ENCODE measurements at regions not wholly inside any gene's neighbourhood (a gene's known extent, or its start where the extent isn't known, plus 50 kb on each side); places are given as distances from the start of the nearest gene placed in this dataset.

DNA sequence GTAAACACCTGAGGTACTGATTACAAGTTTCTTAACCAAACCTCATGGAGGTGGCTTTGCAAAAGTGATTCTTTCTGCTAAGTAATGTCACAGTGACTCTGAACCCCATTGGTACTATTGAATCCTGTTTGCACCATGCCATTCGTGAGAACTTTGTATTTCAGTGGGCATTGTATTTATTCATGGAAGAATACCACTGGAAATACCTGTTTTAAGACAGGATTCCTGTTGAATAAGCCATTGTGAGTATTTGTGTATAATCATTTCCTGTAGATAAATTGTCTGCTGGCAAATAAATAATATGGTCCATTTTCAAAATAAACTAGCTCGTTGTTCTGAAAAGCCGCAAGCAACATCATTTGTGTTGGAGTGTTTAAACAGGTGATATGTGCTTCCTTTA, 136.4 kb upstream of the GUCY1A1 start:
- H3K4me3 ChIP-seq (ENCODE audit: low read depth, low read length) = no peak overlapping the region
- no peak overlapping the region for H3K27ac ChIP-seq
- H3K27me3 ChIP-seq (replicated peaks) = no peaks in the 10 kb centered on the region
- no peaks in the 10 kb centered on the region for H3K36me3 ChIP-seq (replicated peaks)
- DNase-seq = no peak
- TF ChIP-seq, protein P1, sequence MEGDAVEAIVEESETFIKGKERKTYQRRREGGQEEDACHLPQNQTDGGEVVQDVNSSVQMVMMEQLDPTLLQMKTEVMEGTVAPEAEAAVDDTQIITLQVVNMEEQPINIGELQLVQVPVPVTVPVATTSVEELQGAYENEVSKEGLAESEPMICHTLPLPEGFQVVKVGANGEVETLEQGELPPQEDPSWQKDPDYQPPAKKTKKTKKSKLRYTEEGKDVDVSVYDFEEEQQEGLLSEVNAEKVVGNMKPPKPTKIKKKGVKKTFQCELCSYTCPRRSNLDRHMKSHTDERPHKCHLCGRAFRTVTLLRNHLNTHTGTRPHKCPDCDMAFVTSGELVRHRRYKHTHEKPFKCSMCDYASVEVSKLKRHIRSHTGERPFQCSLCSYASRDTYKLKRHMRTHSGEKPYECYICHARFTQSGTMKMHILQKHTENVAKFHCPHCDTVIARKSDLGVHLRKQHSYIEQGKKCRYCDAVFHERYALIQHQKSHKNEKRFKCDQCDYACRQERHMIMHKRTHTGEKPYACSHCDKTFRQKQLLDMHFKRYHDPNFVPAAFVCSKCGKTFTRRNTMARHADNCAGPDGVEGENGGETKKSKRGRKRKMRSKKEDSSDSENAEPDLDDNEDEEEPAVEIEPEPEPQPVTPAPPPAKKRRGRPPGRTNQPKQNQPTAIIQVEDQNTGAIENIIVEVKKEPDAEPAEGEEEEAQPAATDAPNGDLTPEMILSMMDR (IDR thresholded peaks at IDR 0.05; ENCODE audit: low read depth, low read length, missing control alignments) = no peak
- in situ Hi-C loops (cut with HindIII; ENCODE audit: low pct_ligation_motif_present, low sequenced_read_pairs) = no loop called here

DNA sequence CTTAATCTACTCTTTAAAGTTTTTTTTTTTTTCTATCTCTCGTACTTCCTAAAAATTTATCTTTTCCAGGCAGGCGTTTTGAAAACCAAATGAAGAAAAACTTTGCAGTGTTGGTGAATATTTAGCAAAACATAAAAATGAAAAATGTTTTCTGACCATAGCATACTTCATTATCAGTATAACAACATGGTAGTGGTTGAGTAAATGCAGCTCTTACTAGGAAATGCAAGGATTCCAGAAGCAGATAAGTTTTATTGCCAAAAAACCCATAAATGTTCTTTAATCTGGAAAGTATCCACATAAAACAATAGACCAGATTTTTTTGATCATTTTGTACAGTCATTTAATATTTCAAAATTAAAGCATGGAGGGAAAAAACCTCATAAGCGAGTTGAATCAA, 136.9 kb upstream of the GUCY1A1 start:
- Histone ChIP-seq H3K36me3 (replicated peaks) (no peaks in the 10 kb centered on the region), H3K4me3 (ENCODE audit: low read depth, low read length) (no peak overlapping the region), H3K27me3 (replicated peaks) (no peaks in the 10 kb centered on the region), H3K27ac (no peak overlapping the region)
- TF ChIP-seq, protein P1 (IDR thresholded peaks at IDR 0.05; ENCODE audit: low read depth, low read length, missing control alignments) = no peak
- no peak for DNase-seq
- in situ Hi-C loops (cut with HindIII; ENCODE audit: low pct_ligation_motif_present, low sequenced_read_pairs) = no loop called here

DNA sequence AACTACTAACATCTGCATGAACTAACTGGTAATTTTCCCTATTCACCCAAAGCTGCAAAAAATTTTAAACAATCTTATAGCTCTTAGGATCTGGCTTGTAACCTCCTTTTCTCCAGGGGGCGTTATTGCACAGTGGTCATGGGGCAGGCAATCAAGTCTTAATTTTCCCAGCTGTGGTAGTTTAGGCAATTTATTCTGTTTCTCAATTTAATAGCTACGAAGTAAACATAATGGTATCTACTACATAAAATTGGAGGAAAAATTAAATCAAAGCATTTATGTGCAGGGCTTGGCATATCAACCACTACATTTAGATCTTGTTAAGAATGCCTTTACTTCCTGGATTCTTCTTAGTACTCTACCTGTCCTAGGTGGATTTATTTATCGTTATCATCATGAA, 137.4 kb upstream of the GUCY1A1 start:
- in situ Hi-C loops (cut with HindIII; ENCODE audit: low pct_ligation_motif_present, low sequenced_read_pairs) = no loop called here
- no peaks in the 10 kb centered on the region for H3K27me3 ChIP-seq (replicated peaks)
- H3K4me3 ChIP-seq (ENCODE audit: low read depth, low read length) = no peak overlapping the region
- TF ChIP-seq, protein P1 (IDR thresholded peaks at IDR 0.05; ENCODE audit: low read depth, low read length, missing control alignments) = peak; percentile 47
- DNase-seq = no peak
- no peaks in the 10 kb centered on the region for H3K36me3 ChIP-seq (replicated peaks)
- no peak overlapping the region for H3K27ac ChIP-seq

DNA sequence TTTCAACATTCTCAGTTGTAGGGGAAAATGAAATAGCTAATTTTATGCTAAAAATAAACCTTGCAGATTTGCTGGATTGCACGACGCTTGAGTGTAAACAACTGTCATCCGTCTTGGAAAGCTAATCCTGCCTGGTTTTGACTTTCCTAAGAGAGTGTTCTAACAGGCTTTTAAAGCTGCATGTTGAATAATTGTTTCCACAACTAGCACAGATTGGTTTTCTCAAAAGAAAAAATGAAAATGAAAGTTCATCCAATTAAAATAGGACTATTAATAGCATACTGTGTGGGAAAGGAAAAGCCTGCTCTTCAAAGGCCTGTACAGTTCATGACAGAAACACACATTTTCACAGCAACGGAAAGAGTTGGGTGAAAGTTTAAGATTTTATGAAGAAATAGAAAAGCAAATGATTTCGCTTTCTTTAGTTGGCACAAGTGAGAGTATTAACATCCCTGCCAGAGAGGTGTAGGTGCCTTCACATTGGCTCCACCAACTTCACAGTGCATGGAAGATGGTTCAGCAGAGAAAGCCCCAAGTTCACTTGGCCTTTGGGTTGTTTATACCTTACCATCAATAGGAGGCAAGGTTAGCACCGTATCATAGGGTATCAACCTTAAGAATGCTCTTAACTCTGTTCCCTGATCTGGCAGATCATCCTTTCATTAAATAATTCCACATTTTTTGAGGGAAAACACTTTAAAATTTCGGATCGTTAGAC, 140.0 kb upstream of the GUCY1A1 start:
- TF ChIP-seq, protein P1 (IDR thresholded peaks at IDR 0.05; ENCODE audit: low read depth, low read length, missing control alignments) = no peak
- Histone ChIP-seq H3K36me3 (replicated peaks) (no peaks in the 10 kb centered on the region), H3K4me3 (ENCODE audit: low read depth, low read length) (no peak overlapping the region), H3K27ac (no peak overlapping the region), H3K27me3 (replicated peaks) (no peaks in the 10 kb centered on the region)
- in situ Hi-C loops (cut with HindIII; ENCODE audit: low pct_ligation_motif_present, low sequenced_read_pairs) = no loop called here
- no peak for DNase-seq

DNA sequence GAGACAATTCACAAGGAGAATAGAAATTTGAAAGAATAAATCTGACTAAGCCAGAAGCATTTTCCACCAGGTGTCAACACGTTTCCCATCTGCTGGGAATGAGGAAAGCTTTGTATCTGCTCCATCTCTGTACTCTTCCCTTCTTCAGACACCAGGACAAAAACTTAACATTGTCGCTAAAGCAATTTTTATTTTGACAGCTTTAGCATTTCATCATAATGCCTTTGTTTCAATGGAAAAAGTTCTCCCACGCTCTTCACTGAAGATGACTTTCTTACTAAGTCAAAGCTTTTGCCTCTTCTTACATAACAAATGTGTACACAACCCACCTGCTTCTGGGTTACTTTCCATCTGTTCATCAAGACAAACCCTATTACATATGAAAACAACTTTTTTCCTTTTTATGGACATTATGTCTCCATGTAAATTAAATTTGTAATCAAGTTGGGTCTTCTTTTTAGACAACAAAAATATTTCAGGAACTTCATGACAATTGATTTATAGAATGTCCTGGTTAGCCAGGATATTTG, 141.7 kb upstream of the GUCY1A1 start:
- Histone ChIP-seq H3K27ac (no peak overlapping the region), H3K27me3 (replicated peaks) (no peaks in the 10 kb centered on the region), H3K36me3 (replicated peaks) (no peaks in the 10 kb centered on the region), H3K4me3 (ENCODE audit: low read depth, low read length) (no peak overlapping the region)
- TF ChIP-seq, protein P1 (IDR thresholded peaks at IDR 0.05; ENCODE audit: low read depth, low read length, missing control alignments) = no peak
- in situ Hi-C loops (cut with HindIII; ENCODE audit: low pct_ligation_motif_present, low sequenced_read_pairs) = no loop called here
- DNase-seq = no peak

DNA sequence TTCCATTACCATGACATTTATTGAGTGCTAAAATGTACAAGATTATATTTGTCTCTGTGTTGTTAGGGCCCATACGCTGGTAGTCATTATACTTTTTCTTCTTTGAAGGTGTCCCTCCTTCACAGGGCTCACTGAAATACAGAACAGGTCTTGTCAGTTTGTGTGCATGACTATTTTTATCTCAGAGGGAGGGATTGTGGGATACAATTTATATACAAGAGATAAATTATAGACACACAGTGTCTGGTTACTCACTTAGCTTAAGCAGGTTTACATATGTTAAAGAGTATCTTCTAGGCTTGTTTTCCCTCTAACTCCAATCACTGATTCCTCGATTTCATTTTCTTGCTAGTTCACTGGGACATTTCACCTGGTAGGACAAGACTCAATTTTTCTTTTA, 143.3 kb upstream of the GUCY1A1 start:
- H3K27ac ChIP-seq = no peak overlapping the region
- no peak for DNase-seq
- TF ChIP-seq, protein P1 (IDR thresholded peaks at IDR 0.05; ENCODE audit: low read depth, low read length, missing control alignments) = no peak

More for the DNA sequence above, 143.3 kb upstream of the GUCY1A1 start:
- H3K27me3 ChIP-seq (replicated peaks) = no peaks in the 10 kb centered on the region
- H3K4me3 ChIP-seq (ENCODE audit: low read depth, low read length) = no peak overlapping the region
- in situ Hi-C loops (cut with HindIII; ENCODE audit: low pct_ligation_motif_present, low sequenced_read_pairs) = no loop called here
- no peaks in the 10 kb centered on the region for H3K36me3 ChIP-seq (replicated peaks)
